NCI-H524 (cell line): ENCODE measurements at regions not wholly inside any gene's neighbourhood (a gene's known extent, or its start where the extent isn't known, plus 50 kb on each side); places are given as distances from the start of the nearest gene placed in this dataset.

Source experiments
- DNase-seq, 2 experiments: peaks; one replicate each; lab custom pipeline; 2025; lab: John Stamatoyannopoulos, UW

DNA sequence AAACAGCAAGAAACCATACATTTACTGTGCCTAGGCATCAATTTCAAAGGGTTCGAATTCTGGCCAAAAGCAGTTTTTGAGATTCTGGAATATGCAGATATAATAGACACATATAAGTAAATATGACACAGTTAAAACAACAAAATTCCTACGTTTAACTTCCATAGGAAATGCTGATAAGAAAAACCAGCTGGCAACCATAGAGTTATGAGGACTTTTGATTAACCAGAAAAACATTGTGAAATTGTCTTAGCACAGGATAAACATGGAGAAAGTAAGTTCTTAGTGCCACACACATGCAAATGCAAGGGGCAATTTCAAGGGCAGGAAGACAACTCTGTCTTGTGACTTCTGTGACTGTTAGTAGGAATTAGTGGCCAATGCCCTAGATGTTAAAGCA, 702.1 kb downstream of the TNS3 start:
- no peak for DNase-seq

DNA sequence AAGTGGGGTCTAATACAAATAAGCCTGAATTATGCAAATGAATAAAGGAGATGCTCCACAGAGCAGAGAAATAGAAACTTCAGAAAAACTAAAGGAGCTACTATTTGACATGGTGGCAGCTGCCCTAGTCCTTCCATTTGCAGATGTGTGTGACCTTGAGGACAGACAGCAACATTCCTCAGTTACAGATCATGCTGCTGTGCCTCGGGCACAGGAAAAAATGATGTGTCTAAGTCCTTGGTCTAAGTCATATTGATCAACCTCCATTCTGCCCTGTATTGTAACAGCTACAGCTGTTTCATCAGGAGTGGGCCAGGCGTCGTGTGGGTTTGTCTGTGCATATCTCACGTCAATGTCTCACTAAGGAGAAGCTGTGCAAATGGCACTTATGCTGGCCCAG, 710.4 kb downstream of the TNS3 start:
- DNase-seq = no peak

DNA sequence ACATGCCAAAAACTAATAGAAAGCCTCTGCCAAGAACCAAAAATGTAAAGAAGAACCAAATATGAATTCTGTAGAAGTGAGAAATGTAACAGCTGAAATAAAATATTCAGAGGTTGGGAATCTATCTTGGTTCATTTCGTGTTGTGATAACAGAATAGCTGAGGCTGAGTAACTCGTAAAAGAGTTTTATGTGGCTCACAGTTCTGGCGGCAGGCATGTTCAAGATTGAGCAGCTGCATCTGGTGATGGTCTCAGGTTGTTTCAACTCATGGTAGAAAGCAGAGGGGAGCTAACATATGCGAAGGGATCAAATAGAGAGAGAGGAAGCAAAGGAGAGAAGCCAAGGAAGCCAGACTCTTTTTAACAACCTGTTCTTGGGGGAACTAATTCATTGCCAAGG, 717.2 kb downstream of the TNS3 start:
- DNase-seq = no peak

DNA sequence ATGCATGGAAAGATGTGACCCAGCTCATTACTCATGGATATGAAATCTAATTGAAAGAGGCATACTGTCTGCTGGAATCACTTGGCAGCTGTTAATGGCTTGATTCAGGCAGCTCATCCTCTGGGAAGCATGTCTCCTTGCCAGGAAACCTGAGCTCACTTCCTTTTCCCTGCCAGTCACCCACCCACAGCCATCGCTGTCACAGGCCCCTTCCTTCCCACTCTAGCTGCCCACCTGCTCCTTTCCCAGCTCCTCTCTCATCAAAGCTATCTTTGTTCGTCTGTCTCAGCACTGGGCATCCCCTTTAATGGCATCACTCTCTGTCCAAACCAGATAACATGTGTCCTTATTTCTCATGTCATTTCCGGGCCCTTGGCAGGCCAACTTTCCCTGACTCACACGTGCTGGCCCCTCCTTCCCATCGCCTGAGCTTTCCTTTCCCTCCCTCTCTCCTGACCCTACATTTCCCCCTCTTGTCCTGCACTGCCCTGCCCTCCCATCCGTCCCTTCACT, 721.9 kb downstream of the TNS3 start:
- peak in 1 of 2 experiments; percentile 34 for DNase-seq

DNA sequence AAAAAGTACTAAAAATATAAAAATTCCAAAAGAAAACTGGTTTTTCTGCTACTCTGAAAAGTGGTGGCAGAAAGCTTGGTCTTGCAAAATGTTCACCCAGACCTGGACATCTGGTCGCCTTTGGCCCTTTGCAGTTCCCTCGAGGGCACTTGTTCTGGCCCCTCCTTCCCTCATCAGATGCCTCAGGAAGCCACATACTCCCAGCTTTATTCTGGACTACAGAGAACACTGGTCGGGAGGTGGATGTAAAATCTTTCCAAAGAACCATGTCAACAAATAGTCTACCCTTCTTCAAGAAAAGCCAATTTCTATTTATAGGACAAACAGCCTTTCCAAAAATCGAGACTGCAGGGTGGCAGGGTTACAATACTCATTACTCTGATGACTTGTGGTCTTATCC, 726.1 kb downstream of the TNS3 start:
- no peak for DNase-seq

DNA sequence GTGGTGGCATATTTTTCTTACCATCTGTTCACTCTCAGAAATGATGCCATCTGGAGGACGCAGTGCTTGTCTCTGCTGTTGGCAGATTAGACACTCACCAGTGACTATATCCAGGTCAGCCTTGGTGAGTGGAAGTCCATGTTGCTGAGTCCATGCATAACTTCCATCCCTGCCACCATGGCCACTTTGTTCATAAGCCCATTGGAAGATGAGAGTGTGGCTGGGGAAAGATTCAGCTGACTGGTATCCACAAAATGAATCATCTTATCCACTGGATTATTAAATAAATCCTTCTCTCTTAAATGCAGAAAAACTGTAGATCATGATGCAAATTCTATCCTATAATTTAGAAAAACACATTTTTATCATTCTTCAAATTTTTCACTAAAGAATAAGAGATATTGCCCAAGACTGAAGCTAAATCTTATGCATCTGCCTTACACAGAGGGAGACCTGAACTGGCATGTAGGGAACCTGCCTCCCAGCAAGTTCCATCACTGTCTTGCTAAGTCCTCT, 726.9 kb downstream of the TNS3 start:
- DNase-seq = peak; percentile 35 to 69

DNA sequence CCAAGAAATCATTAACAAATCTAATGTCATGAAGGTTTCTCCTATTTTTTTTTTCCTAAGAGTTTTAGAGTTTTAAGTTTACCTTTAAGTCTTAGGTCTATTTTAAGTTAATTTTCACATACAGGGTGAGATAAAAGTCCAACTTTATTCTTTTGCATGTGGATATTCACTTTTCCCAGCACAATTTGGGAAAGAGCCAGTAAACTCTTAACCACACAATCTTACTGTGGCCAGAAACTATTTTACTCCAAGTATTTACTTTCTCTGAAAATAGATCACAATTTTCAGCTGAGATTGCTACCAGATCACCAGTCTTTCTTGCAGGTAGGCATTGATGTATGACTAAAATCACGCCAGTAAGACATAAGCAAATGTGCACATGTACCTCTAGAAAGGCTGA, 728.5 kb downstream of the TNS3 start:
- no peak for DNase-seq

DNA sequence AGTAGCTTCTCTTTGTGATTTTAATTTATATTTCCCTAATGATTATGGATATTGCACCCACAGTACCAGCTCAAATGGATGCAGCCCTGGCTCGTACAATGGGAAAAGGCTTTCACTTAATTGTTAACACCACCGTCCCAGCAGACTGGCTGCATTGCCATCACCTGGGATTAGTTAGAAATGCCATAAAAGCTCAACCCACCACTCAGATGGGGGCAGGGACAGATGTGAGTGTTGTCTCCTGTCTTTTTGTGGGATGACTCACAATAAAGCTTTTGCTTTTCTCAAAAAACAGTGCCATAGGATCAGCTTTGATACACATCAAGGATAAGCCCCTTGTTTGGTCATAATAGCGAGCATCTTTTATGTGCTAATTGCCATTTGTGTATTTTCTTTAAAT, 729.1 kb downstream of the TNS3 start:
- no peak for DNase-seq

DNA sequence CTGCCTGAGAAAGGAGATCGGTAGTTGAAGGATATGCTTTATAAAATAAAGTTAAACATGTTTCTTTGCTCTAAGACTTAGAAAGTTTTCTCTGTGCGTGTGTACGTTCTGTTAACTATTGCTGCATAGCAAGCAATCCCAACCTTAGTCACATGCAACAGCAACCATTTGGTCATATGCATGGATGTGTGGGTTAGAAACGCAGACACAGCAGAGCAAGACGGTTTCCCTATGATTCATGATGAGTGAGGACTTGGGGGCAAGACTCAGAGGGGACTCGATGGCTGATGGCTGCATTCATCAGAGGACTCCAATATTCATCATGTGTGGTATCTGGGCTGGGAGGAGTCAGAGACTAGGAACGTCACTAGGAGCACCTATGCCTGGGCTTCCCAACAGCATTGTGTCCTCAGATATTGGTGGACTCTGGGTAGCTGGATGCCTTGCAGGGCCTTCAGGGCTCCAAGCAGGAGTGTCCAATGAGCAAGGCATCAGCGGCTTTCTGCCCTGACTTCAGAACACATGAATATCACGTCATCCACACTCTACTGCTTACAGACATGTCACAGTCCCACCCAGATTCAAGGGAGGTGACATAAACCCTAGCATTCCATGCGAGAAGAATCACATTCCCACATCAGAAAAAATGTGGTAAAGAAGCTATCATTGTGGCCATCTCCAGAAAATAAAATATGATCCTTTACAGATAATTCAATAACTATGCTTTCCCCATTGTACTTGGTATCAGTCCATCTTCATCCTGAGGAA, 731.2 kb downstream of the TNS3 start:
- DNase-seq = no peak

DNA sequence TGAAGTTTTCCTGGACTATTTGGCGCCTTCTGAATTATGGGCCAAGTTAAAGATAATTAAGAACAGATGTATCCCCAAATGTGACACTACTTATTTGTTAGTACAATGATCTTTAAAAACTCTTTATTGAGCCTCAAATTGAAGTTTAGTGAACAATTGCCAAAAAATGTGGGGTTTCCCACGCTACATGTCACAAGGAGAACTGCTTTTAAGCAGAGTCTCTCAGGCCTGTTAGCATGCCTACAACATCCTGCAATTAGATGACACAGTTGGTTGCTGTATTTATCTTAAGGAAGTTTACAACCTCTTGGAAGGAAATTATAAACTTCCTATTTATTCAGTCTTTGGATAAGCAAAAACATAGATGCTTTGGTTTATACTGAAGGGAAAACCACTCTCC, 733.0 kb downstream of the TNS3 start:
- DNase-seq = no peak

DNA sequence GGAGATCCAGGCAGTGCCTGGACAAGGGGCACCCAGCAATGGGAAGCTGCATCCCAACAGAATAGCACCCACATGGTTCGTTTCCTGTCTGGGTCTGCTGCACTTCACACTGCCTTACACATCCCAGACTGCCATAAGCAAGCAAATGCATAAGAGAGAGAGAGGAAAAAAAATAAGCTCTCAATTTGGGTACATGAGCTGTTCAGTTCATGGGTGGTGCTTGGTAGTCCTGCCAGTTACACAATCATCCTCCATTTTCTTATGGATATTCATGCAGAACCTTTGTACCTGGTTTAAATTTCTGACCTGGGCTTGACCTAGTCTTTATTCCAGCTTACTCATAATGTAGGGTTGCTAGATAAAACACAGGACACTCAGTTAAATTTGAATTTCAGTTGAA, 733.6 kb downstream of the TNS3 start:
- no peak for DNase-seq

DNA sequence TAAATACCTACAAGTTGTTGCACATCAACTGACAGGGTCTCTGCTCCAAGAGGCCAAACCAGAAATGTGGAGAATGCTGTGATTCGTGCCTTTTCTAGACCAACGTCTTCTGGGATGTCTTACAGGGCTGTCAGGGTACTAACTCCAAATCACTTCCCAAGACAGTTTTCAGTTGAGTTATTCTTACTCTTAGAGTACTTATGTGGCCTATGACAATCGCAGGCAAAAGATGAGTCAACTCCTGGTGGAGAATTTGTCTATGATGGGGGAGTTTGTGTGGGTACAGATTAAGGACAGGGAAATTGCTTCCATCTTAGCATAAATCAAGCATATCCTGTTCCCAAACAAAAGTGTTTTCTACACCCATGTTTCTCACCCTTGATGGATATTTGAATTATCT, 734.8 kb downstream of the TNS3 start:
- DNase-seq = no peak

DNA sequence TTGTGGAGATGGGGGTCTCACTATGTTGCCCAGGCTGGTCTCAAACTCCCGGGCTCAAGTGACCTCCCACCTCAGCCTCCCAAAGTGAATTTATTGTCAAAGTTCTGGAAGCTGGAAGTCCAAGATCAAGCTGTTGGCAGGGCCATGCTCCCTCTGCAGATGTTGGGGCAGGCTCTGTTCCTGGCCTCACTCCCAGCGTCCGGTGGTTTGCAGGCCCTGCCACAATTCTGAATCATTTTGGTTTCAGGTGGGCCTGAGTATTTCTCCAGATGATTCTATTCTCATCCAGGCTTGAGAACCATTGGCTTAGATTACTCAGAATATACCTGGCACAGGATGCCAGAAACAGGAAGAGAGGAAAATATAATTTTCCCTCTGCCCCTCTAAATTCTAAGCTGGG, 737.4 kb downstream of the TNS3 start:
- DNase-seq = no peak

DNA sequence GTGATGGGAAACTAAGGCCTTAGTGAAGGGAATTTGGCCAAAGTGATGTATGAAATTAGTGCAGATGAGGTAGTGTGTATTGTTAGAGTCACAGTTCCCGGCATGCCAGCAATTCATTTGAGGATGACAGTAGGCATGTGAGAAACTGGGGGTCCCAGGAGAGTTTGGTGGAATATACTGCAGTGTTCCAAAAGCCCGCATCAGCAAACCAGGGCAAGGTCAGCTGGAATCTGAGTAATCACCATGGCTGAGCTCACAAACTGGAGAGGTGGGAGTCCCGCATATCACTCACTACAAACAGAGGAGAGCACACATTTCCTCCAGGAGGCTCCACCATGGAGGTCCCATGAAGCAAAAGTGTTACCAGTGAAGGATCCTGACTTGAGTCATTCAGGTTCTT, 740.7 kb downstream of the TNS3 start:
- DNase-seq = no peak

DNA sequence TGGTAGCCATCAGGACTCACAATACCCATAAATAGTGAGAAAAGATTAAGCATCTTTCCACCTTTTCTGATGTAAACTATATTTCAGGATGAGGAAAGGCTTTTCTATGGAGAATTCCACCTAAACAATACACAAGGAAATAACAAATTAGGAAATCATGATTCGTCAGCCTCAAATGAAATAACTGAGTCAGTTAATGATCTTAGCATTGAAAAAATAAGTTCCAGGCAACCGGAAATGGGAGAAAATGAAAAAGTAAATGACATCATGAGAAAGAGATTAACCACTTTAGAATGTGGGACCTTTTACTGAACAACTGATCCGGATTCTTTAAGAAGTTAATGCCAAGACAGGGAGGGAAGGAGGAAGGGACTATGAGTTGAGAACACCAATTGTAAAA, 742.3 kb downstream of the TNS3 start:
- no peak for DNase-seq

DNA sequence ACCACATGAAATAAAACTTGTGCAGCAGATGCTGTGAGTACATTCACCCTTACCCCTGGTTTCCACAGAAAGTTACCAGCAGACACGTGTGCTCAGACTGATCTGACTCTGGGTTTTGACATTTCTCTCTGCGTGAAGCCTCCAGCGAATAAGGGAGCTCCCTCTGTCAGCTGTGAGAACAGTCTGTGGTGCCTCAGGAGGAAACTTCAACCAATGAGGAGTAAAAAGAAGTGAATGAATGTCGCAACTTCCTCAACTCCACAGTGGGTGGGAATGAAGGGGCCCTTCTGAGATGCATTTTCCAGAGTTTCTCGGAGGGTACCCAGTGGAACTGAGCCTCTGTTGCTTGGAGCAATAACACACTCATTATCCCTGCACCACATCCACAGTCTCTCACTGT, 743.4 kb downstream of the TNS3 start:
- no peak for DNase-seq

DNA sequence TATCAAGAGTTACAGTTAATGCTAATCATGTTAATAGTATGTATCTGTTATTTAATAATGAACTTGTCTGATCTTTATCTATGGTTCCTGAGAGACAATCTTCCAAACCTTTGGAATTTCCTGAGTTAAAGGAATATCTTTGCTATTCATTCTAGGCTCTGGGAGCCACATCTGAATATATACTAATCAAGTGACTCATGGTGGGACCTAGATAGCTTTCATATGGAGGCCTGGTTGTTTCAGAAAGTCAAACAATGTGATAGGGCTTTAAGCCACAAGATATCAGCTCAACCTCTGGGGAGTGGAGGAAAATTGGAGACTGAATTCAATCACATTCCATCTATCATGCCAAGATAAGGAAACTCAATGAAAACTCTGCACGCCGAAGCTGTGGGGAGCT, 746.4 kb downstream of the TNS3 start:
- DNase-seq = no peak

DNA sequence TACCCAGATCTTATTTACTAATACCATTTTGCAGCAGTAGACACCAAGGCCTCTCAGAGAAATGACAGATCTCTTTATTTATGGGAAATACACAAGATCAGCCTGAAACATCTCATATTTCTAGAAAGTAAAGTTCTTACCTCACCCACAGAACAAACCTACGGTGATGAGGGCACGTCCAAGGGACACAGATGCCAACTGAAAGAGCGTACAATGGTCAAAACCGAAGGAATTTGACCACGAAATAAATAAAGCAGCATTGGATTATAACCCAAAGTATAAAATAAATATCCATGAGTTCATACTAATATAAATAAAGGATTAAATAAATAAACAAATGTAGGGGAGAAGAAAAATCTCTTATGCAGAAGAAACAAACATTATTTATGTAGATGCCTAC, 747.0 kb downstream of the TNS3 start:
- DNase-seq = no peak

DNA sequence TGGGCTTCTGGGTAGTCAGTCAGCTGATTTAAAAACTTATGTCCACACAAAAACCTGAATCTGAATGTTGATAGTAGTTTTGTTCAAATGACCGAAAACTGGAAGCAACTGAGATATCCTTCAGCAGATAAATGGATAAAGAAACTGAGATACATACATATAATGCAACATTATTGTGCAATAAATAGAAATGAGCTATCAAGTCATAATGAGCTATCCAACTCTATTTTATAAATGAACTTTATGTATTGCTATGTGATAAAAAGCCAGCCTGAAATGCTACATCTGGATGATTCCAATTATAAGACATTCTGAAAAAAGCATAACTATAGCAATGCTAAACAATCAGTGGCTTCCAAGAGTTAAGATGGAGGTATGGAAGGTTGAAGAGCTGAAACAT, 748.7 kb downstream of the TNS3 start:
- no peak for DNase-seq

DNA sequence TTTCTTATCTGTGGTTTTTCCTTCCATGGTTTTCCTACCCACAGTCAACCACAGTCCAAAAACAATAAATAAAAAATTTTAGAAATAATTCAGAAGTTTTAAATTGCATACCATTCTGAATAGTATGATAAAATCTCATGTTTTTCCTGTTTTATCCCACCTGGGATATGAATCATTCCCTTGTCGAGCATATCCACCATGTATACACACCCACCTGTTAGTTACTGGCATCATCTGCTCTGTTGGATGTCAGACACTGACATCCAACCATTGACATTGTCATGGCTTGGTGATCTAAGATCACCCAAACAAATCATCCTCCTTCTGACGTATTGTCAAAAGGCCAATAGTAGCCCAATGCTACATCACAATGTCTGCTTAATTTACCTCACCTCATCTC, 749.8 kb downstream of the TNS3 start:
- DNase-seq = no peak

DNA sequence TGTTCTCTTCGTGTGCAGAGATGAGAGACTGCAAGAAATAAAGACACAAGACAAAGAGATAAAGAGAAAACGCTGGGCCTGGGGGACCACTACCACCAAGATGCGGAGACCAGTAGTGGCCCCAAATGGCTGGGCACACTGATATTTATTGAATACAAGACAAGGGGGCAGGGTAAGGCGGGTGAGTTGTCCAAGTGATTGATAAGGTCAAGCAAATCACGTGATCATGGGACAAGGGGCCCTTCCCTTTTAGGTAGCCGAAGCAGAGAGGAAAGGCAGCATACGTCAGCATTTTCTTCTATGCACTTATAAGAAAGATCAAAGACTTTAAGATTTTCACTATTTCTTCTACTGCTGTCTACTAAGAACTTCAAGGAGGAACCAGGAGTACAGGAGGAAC, 762.1 kb downstream of the TNS3 start:
- no peak for DNase-seq

DNA sequence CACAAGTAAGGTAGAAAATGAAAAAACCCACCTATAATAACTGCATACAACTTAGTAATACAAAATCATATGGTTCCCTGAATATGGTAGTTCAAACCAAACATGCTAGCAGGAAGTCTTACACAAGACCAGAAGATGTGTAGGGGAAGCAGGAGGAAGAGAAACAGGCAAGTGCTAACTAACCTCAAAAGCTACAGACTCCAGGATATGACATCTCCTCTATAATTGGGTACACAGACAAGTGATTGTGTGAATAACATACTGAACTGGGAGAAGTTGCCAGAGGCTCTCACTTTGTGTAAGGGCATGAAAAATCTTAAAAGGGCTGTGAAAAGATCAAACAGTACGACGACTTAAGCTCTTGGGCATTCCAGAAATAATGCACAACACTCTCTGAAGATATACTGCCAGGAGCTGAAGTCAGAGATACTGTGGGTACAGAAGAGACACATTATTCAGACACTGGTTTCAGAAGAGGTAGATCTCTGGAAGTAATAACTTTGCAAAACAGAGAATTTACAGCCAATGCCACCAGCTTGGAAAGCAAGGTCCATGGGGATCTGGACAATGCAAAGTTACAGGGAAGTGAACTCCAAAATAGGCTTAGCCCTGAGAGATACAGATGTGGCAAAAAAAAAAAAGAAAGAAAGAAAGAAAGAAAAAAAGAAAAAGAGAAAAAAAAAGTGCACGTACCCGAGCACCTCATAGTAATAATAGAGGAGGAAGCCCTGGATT, 767.2 kb downstream of the TNS3 start:
- DNase-seq = no peak

DNA sequence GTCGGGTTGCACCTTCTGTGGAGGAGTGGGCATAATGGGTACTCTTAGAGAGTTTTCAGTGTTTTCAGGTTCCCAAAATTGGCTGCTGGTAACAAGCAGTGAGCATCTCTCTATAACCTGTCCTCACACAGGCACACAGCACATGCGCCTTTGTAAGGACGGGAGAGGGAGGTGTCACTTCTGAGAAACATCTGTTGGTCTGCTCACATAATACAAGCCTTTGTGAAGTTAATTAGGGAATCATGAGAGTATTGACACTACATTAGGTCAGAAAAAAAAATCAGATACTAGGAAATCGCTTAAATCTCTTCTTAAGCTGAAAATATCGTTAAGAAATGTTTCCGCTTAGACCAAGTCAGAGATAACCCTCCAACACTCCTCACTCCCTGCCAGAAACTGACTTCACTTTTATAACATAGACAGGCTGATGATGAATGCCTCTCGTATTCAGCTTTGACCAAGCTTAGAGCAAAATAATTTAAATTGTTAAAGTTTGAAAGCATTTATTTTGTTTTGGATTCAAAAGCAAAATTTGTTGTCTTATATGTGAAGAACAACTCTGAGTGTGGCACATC, 769.7 kb downstream of the TNS3 start:
- peak in 1 of 2 experiments; percentile 30 for DNase-seq
